ENCODE measurements at regions not wholly inside any gene's neighbourhood (a gene's known extent, or its start where the extent isn't known, plus 50 kb on each side); places are given as distances from the start of the nearest gene placed in this dataset.

GRCh38 chr3:117688583-117688982 lies 979.0 kb downstream of the TUSC7 start:
- no peak for DNase-seq

- DNase-seq: no peak
Measured at GRCh38 chr3:117691526-117691925, 981.9 kb downstream of the TUSC7 start.

- DNase-seq: peak; percentile 81
Measured at GRCh38 chr3:117692416-117692995, 982.9 kb downstream of the TUSC7 start.

GRCh38 chr3:117695321-117695720 lies 985.7 kb downstream of the TUSC7 start:
- DNase-seq: peak; percentile 45

GRCh38 chr3:117695871-117696645 lies 986.5 kb downstream of the TUSC7 start:
- no peak for DNase-seq

GRCh38 chr3:117696851-117697407 lies 987.4 kb downstream of the TUSC7 start:
- DNase-seq: no peak

- no peak for DNase-seq
Measured at GRCh38 chr3:117699058-117699457, 989.5 kb downstream of the TUSC7 start.

GRCh38 chr3:117700573-117701360 lies 991.2 kb downstream of the TUSC7 start:
- peak; percentile 78 for DNase-seq

- DNase-seq: no peak
Measured at GRCh38 chr3:117705011-117705410, 995.4 kb downstream of the TUSC7 start.

GRCh38 chr3:117706037-117706436 lies 996.5 kb downstream of the TUSC7 start:
- peak; percentile 91 for DNase-seq

GRCh38 chr3:117706756-117707155 lies 997.2 kb downstream of the TUSC7 start:
- DNase-seq: peak; percentile 64

- DNase-seq: peak; percentile 15
Measured at GRCh38 chr3:117708601-117709000, 999.0 kb downstream of the TUSC7 start.

- DNase-seq: no peak
Measured at GRCh38 chr3:117709108-117709507, 999.5 kb downstream of the TUSC7 start.

GRCh38 chr3:117710501-117710900 lies 1000.9 kb downstream of the TUSC7 start:
- no peak for DNase-seq

GRCh38 chr3:117719316-117719926 lies 1009.8 kb downstream of the TUSC7 start:
- peak; percentile 27 for DNase-seq

- DNase-seq: no peak
Measured at GRCh38 chr3:117721866-117722265, 1012.3 kb downstream of the TUSC7 start.

GRCh38 chr3:117722856-117723255 lies 1013.3 kb downstream of the TUSC7 start:
- DNase-seq: no peak

- DNase-seq: no peak
Measured at GRCh38 chr3:117723825-117724224, 1014.2 kb downstream of the TUSC7 start.

- no peak for DNase-seq
Measured at GRCh38 chr3:117725314-117725713, 1015.7 kb downstream of the TUSC7 start.

GRCh38 chr3:117726776-117727175 lies 1017.2 kb downstream of the TUSC7 start:
- DNase-seq: peak; percentile 35

GRCh38 chr3:117728226-117728625 lies 1018.6 kb downstream of the TUSC7 start:
- DNase-seq: no peak

- DNase-seq: peak; percentile 63
Measured at GRCh38 chr3:117734496-117734895, 1024.9 kb downstream of the TUSC7 start.
